HG03060 (cell line): ENCODE measurements at regions not wholly inside any gene's neighbourhood (a gene's known extent, or its start where the extent isn't known, plus 50 kb on each side); places are given as distances from the start of the nearest gene placed in this dataset.
A peak's percentile ranks its signal among the peaks of the same experiment; 100 is the strongest.
"Not testable (repeated sequence)": the region's sequence is repeated elsewhere in the genome, so short reads cannot be mapped to it uniquely, and the experiment has no call there.

ENCODE experiments used
- ATAC-seq: cut with Tn5 transposase; IDR thresholded peaks from one replicate; pipeline ENCODE4 v1.9.1; 2021; ENCODE audit warnings: low read depth, moderate number of reproducible peaks; ENCODE audit not compliant: unreplicated experiment

GRCh38 chr18:51248685-51249084 is 51.2 kb upstream of the MEX3C start:
- no peak for ATAC-seq

DNA sequence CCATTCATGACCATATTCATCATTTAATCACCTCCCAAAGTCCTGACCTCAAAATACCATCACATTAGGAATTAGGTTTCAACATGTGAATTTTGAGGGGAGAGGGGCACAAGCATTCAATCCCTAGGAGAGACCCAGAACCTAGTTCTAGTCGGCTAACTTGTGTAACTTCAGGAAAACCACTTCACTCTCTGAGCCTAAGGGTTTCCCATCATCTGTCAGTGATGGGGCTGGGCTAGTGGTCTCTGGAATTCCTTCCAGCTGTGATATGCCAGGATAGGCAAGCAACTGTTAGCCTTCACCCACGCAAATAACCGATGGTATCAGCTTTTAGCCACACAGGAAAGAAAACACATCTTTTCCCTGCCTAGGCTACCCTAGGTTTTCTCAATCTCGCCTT is 52.5 kb upstream of the MEX3C start:
- no peak for ATAC-seq

DNA sequence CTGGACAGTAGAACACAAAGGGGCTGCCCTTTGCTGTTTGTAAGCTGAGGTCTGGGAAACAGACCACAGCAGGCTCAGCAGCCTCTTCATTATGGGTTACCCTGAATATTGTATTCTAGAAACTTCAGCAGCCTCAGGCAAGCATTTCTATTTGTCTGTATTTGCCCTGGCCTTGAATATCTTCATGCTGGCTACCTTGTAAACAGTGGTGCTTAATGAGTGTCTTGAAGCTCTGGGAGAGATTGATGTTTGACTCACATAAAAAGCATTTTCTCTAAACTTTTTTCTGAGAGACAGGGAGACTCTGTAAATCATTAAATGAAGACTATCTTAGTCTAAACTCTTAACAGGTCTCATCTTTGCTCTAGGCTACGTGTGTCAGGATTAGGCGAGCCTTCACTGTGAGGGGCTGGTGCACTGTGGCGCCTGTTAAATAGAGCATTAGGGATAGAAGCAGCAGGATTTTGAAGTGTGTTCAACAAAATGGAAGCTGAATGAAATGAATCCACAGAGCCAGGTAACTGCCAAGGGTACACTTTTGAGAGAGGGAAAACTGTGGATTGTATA is 53.1 kb upstream of the MEX3C start:
- no peak for ATAC-seq

DNA sequence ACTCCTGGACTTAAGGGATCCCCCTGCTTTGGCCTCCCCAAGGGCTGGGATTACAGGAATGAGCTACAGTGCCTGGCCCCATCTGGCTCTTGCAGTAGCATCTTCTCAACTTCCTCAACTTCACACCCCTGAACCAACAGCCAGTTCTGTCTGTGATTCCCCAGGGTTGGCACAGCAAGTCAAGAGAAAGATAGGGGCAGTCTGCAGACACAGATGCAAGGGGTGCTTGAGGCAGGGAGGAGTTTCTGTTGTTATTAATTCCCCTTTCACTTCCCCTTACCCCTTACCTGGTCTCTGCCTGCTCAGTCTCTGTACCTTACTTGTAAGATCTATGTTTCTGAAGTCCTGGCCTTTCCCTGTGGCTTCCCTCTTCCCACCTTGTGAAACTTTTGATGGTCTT is 54.1 kb upstream of the MEX3C start:
- ATAC-seq = peak; percentile 100

GRCh38 chr18:51253476-51253875 is 56.0 kb upstream of the MEX3C start:
- no peak for ATAC-seq

DNA sequence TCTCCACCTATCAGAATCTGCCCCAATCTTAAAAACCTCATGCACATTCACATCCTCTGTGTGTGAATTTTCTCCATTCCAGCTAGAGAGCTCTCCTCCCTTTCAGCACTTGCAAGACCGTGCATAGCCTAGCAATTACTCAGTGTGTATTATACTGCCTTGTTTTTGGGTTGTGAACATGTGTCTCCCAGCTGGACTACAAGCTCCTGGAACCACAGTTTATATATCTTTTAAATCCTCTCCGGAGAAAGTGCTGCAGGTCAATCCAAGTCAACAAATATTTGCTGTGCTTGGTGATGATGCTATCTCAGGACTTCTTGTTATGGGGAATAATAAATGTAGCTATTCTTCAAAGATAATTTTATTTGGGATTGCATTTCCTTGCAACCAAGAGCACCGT is 58.2 kb upstream of the MEX3C start:
- no peak for ATAC-seq

- ATAC-seq = no peak
Measured at GRCh38 chr18:51257150-51257549, 59.7 kb upstream of the MEX3C start.

- ATAC-seq = no peak
Measured at GRCh38 chr18:51260118-51260517, 62.6 kb upstream of the MEX3C start.

GRCh38 chr18:51266077-51266476 is 68.6 kb upstream of the MEX3C start:
- not testable (repeated sequence) for ATAC-seq

GRCh38 chr18:51266773-51267172 is 69.3 kb upstream of the MEX3C start:
- no peak for ATAC-seq

GRCh38 chr18:51273437-51273836 is 76.0 kb upstream of the MEX3C start:
- ATAC-seq = no peak

GRCh38 chr18:51275712-51276476 is 78.4 kb upstream of the MEX3C start:
- no peak for ATAC-seq

DNA sequence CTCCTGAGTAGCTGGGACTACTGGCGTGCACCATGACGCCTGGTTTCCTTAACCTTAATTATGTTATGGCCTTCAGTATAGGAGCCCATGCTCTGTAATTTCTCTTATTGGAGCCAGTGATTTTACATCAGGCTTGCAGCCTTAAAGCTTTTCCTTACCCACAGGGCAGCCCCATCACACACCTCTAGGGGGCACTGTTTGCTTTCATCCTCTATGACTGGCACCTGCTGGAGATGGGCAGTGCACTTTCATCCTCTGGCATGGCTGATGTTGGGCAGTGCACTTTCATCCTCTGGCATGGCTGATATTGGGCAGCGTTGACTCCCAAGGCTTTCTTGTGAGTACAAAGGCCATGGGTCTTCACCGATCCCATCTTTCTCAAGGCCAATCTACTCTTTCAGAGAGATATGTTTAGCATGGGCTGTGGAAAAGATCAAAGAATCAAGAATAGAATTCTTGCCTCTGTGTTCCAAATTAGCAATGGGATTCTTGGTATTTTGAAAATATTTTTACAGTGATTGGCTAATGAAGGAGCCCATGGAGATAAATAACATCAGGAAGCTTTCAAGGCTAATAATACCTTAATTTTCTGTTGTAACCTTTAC is 80.7 kb upstream of the MEX3C start:
- ATAC-seq = no peak

- ATAC-seq = peak; percentile 68
Measured at GRCh38 chr18:51279367-51279984, 82.0 kb upstream of the MEX3C start.

DNA sequence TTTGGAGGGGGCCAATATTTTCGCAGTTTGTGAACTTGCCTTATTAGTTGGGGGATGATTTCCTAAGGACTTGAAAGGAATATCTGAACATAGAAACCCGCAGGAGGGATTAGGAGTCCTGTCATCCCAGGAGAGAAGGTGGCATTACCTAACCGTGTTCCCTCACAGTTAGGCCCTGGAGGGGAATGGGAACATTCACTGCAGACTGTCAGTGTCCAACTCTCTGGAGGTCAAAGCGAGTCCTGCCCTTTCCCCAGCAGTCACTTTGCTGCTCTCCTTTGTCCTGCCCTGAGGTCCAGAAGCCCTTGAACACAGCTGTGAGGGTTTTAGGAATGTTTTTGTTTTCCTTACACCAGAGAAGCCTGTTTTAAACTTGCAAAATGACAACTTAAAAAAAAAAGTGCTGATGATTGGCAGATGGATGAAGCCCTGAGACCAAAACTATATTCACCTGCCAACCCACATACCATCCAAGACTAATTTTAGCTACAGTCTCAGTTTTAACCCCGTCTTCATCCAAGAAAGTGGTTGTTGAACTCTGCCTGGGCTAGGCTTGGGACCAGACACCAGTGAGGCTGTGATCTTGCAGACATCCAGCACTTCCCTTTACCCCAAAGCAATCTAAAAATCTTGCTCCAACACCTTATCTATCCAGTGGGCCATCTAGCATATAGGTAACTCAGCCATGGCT is 90.5 kb upstream of the MEX3C start:
- no peak for ATAC-seq

DNA sequence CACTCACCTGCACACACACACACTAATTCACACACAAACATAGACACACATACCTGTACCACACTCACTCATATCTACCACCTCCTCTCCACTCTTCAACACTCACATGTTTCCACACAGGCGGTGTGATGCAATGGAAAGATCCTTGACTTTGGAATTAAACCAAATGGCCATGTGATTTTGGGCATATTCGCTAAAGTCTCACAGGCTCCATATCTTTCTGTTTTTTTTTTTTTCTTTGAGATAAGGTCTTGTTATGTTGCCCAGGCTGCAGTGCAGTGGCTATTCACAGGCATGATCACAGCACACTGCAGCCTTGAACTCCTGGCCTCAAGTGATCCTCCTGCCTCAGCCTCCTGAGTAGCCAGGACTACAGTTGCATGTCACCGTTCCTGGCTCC is 91.1 kb upstream of the MEX3C start:
- ATAC-seq = no peak

DNA sequence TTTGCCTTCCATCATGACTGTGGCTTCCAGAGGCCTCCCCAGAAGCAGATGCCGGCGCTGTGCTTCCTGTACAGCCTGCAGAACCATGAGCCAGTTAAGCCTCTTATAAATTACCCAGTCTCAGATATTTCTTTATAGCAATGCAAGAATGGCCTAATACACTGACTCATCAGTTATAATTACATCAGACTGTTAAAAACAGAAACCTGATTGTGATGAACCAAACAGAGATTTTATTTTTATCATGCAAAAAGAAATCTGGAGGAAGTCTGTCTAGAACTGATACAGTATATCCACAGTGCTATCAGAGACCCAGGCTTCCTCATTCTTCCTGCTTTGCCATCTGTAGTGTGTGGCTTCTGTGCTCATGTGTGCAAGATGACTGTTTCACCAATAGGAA is 93.4 kb upstream of the MEX3C start:
- no peak for ATAC-seq

GRCh38 chr18:51300912-51301311 is 103.4 kb upstream of the MEX3C start:
- ATAC-seq = no peak

DNA sequence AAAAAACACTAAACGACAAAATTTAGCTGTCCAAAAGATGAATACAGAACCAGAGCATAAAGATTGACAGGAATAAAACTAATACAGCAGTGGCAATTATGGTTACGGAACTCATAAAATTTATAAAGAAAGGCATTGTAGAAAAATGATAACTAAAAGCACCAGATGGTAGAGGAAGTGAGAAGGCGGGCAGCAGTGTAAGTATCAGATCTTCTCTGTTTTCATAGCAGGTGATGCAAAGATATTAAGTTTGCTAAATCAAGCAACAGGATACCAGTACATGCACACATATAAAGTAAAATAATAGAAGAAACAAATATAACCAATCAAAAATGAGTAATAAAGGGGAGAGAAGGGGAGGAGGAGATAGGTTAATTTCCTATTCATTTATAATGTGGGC is 103.9 kb upstream of the MEX3C start:
- no peak for ATAC-seq

DNA sequence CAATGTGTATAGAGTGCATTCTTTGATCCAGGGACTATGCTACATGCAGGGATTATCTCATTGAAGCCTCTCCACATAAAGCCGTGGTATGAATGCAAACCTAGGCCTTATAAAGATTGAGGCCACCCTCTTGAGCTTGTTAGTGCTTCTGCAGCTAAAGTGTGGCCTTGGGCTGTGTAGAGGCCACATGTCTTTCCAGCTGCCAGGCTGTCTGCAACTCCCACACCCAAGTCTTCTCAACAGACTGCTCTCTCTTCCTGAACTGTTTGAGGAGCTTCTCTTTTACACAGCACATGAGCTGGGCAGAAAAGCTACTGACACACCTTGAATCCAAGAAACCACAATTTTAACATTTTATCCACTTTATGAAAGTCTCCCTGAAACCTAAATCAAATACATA is 119.2 kb upstream of the MEX3C start:
- ATAC-seq = no peak

DNA sequence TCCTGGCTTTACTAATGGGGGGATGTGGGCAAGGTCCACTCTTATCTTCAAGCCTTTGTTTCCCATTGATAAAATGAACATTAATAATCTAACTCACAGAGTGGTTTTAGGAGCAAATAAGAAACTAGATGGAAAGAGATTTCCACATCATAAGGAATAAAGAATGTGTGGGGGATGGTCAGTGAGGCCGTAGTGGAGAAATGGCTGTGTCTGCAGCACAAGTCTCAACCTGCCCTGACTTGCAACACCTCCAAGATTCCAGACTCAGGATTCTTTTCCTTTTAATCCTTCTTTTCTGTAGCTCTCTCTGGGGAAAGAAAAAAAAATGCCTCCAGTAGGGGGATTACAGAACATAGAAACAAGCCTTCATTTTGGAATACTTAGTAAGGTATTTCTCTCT is 124.2 kb upstream of the MEX3C start:
- ATAC-seq = no peak
